HG02938 (cell line): ENCODE measurements at regions not wholly inside any gene's neighbourhood (a gene's known extent, or its start where the extent isn't known, plus 50 kb on each side); places are given as distances from the start of the nearest gene placed in this dataset.
"Not testable (repeated sequence)": the region's sequence is repeated elsewhere in the genome, so short reads cannot be mapped to it uniquely, and the experiment has no call there.

Experiments
- ATAC-seq: cut with Tn5 transposase; IDR thresholded peaks from one replicate; pipeline ENCODE4 v1.9.1; 2021; ENCODE audit warnings: mild to moderate bottlenecking, moderate library complexity; ENCODE audit not compliant: unreplicated experiment

DNA sequence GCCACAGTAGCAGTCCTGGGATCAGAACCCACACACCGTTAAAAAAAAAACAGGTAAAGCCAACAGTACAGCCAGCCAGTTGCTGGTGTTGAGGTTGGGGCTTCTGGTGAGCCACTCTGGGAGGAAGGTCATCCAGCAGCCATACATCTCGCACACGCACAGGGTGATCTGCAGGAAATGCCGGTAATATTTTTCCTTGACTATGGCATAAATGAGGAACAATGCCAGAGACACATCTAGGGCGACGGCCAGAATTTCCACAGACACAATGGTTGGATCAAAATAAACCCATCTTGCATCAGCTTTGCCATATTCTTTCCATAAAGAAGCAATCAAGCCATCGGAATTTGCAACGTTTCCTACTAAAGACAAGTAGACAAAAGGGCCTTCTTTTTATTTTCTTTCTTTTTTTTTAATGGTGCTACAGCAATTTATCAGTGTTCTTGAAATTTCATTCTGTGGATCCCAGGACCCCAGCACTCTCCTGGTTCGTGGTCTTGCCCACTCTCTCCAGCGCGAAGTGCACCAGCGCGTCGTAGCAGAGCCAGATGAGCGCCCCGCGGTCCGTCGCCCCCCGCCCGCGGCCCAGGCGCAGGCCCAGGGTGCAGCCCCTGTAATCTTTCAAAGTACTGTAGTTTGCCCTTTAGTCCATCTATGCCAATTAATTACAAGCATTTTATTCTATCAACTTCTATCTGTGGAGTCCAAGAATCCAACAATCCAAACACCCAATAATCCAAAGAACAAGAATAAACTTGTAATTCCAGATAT is 861.0 kb downstream of the CDH11 start:
- ATAC-seq, result not testable (repeated sequence)

GRCh38 chr16:64254443-64255367 is 867.2 kb downstream of the CDH11 start:
- no peak for ATAC-seq

GRCh38 chr16:64253525-64253924 is 868.3 kb downstream of the CDH11 start:
- no peak for ATAC-seq

DNA sequence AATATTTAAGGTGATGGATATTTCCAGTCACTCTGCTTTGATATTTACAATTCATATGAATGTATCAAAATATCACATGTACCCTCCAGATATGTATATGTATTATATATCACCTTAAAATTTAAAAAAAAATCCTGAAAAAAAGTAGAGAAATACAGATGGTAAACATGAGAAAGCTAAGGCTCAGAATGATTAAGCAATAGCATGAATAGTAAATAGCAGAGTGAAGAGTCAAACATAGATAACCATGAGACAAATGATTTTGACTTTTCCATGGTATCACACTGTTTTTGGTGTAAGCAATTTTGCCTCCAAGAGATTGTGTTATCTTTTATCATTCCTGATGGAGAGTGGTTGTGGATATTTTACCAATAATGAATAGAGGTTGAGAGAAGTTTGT is 868.8 kb downstream of the CDH11 start:
- ATAC-seq, result no peak

DNA sequence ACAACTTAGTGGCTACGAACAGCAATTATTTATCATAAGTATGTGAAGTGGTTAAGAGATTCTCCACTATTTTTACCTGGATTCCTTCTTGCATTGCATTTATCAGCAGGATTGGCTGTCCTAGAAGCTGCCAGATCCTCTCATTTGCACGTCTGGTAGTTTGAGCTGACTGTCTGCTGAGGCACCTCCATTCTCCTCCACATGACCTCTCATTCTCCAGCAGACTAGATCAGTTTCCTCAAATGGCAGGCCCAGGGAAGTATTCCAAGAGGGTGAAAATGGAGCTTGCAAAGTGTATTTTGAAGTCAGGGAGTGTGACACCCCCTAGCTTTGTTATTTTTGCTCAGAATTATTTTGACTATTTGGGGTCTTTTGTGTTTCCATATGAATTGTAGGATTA is 870.1 kb downstream of the CDH11 start:
- no peak for ATAC-seq

DNA sequence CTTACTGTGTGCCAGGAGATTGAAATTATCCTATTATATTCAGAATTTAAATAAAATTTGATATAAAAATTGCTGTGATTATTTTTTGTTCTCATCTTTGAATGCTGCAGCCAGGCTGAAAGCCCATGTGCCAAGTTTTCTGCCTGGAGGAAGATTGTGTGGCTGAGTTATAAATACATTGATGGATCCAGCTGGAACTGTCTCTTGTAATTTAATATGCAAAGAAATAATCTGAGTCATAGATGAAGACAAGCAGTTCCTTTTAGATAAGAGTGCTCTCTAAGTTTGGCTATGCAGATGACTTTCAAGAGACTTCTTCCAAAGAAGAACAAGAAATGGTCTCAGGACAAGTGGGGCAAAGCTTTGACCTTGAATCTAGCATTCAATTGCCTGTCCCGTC is 871.0 kb downstream of the CDH11 start:
- no peak for ATAC-seq

DNA sequence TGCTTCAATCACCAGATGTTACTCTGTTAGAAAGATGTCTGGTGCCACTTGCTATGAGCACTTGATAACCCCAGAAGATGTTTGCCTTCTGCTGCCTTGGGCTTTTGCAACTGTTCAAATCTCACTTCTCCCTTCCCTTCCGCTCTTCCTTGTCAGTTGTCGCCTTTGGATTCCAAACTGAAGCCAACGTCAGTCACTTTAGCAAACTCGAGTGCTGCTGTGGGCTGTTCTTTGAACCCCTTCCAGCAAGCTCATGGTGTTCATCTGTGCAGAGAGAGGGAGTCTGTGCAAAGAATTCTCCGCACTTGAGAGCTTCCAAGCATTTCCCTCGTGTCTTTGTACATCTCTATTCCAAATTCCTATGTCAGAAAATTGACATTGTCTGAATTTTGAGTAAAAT is 879.4 kb downstream of the CDH11 start:
- ATAC-seq, result no peak

DNA sequence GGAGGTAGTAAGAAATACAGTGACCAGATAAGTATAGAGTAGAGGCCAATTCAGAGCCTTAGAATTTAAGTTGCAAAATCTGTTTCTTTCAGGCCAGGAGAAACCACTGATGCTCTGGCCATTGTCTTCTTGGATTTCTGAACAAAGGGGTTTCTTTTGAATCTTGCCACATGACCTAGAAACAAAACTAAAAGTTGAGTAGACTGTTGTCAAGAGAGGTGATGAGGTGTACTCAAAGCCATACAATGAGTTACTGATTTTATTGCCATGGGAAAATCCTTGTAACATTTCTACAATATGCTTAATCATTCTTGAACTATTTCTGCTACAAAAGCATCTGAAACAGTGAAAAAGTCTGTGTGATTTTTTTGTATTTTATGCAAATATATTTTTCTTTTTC is 881.3 kb downstream of the CDH11 start:
- ATAC-seq, result no peak

GRCh38 chr16:64238571-64238970 is 883.3 kb downstream of the CDH11 start:
- no peak for ATAC-seq

DNA sequence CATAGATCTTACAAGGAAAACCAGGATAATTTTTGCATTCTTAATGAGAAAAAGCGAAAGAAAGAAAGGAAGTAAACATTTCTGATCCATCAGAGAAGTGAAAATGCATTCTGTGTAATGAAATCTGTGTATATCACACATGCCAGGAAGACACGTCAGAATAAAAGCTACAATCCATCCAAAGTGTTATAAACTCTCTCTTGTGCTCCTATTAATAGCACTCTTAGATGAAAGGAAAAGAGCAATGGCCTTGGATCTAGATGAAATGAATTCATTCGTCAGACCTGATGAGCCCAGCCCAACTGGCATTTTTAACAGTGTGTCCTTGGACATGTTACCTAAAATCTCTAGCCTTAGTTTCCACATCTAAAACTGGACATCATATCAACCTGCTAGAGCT is 885.5 kb downstream of the CDH11 start:
- ATAC-seq, result no peak

DNA sequence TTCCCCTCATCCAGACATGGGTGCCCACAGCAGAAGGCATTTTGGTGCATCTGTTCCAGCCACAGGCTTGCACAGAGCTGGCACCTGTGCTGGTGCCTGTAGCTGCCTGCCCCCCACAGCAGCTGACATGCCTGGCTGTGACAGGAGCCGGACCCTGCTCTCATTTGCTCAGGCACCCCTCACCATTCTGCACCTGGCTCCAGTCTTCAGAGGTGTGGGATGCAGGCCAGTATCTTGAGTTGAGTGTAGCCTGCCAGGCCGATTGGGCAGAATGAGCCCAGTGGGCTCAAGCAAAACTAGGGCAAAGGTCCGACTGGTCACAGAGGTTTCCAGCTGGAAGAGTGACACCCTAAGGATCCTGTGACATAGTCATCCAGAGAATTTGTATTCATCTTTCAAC is 887.7 kb downstream of the CDH11 start:
- ATAC-seq, result no peak

DNA sequence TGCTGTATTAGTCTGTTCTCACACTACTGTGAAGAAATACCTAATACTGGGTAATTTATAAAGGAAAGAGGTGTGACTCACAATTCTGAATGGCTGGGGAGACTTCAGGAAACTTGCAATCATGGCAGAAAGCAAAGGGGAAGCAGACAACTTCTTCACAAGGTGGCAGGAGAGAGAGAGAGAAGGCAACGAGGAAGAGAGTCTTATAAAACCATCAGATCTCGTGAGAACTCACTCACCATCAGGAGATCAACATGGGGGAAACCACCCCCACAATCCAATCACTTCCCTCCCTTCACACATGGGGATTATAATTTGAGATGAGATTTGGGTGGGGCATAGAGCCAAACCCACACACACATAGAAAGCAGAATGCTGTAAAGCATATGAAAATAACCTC is 896.2 kb downstream of the CDH11 start:
- ATAC-seq, result no peak

GRCh38 chr16:64225036-64225435 is 896.8 kb downstream of the CDH11 start:
- no peak for ATAC-seq

DNA sequence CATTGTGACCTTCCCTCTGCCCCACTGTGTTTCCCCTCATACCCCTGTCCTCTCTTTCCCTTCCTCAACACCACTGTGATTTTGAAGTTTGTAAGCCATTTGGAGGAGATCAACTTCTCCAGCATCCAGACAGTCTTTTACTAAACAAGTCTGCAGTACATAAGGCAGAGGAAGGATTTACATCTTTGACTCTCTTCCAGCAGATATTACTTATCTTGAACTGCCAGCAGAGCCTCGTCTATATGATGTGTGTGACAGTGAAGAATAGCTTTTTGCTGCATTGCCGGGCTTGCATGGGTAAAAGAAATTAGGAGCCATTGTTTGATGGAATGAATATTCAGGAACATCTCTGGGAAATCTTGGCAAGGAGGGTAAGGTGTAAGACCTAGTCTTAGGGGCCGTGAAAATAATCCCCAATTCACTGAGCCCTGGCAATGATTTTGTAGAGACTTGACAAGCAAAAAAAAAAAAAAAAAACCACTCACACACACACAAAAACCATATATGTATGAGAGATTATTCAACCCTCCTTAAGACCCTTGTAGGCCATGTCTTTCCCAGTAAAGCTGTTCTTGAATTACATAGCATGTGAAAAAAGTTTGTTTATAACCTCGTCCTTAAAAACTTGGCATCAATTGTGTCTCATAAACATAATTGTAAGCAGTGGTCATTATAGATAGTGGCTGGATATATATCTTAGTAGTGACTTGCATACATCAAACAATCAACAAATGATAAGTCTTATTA is 903.9 kb downstream of the CDH11 start:
- ATAC-seq, result no peak

DNA sequence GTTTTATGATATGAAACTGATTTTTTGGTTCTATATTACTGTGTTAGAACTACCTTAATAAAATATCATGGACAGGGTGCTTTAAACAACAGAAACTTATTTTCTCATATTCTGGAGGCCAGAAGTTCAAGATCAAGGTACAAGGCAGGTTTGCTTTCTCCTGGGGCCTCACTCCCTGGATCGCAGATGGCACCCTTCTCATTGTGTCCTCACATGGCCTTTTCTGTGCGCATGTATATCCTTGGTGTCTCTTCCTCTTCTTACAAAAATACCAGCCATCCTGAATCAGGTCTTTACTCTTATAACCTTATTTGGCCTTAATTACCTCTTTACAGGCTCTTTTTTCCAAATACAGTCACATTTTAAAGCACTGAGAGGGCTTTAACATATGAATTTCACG is 906.1 kb downstream of the CDH11 start:
- no peak for ATAC-seq

DNA sequence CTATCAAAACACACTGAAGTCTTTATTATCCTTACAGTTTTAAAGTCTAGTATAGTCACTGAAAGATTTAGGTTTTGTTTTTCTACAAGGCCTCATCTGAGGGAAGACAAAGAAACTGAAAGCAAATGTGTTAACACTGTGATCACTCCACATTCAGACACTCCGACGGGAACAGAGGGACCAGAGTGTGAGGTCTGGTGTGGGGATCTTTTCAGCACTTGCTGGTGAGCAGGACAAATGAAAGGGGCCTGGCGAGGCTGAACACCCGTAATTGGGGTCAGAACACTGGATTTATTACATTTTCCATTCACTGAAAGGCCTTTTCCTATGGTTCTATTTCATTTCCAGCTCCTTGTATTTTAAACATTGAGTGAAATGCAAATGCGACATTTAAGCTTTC is 910.5 kb downstream of the CDH11 start:
- ATAC-seq, result no peak

DNA sequence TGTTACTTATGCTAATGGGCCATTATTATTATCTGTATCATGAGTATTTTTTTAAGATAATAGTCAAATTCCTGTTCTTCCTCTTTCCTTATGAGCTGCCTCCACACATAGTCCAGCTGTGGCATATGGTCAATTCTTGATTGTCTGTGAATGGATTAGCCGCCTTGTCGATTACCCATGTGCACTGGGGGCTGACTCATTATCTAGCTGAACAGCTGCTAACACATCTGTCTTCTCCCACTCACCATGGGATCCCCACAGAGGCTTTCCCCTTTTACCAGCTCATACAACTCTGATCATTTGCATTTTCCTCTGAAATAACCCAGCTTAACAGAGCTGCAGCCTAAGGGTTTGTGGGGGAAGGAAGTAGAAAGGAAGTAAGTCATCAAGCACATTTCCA is 915.0 kb downstream of the CDH11 start:
- ATAC-seq, result no peak

- ATAC-seq, result no peak
These were observed 918.7 kb downstream of the CDH11 start for GRCh38 chr16:64203126-64203525.

DNA sequence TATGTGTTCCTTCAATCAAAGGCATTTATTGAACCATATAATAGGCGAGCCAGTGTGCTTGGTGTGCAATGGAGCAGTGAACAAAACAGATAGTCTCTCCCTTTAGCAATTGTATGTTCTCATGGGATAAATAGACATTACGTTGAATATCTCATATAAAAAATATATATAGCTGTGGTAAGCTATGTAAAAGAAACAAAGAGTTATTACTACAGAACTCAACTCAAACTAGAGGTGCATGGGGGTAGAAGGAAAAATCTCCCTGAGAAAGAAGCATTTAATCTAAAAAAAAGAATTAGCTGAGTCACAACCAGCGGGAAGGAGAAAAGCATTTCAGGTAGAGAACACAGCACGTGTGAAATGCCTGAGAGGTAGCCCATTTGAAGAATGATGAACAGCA is 919.3 kb downstream of the CDH11 start:
- ATAC-seq, result no peak

DNA sequence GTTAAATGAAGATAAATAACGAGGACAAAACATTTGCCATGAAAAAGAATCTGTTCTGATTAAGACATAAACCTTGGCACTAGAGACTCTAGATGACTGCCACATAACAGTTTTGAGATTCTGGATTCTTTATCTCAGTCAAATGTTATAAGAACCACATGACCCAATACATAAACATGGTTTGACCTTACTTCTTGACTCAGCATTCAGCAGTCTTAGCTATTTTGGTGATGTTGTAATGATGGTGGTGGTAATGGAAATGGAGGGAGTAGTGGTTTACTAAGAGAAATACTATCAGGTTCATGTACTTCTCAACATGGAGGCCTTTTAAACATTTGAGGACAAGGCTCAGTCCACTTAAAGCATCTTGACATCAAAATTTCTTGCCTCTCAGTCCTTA is 925.4 kb downstream of the CDH11 start:
- ATAC-seq, result no peak

GRCh38 chr16:64185954-64186353 is 935.9 kb downstream of the CDH11 start:
- ATAC-seq, result no peak
